ENCODE measurements at regions not wholly inside any gene's neighbourhood (a gene's known extent, or its start where the extent isn't known, plus 50 kb on each side); places are given as distances from the start of the nearest gene placed in this dataset.
A peak's percentile ranks its signal among the peaks of the same experiment; 100 is the strongest.

DNA sequence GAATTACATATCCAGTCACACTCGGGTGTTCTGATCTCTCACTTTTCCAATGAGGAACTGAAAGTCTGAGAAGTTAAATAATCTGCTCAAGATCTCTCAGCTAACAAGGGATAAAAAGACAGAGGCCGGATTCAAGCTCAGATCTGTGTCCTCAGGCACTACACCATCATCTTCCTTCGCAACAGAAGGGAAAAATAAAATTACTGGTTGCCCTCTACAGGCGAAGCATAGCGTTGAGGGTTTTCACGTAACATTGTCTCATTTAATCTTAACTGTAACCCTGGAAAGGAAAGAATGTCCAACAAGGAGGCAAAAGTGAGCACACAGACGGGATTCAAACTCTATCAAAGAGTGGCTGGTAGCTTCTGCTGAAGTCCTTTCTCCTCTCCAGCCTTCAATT lies 67.8 kb upstream of the ANKEF1 start:
- TF ChIP-seq, protein P1, sequence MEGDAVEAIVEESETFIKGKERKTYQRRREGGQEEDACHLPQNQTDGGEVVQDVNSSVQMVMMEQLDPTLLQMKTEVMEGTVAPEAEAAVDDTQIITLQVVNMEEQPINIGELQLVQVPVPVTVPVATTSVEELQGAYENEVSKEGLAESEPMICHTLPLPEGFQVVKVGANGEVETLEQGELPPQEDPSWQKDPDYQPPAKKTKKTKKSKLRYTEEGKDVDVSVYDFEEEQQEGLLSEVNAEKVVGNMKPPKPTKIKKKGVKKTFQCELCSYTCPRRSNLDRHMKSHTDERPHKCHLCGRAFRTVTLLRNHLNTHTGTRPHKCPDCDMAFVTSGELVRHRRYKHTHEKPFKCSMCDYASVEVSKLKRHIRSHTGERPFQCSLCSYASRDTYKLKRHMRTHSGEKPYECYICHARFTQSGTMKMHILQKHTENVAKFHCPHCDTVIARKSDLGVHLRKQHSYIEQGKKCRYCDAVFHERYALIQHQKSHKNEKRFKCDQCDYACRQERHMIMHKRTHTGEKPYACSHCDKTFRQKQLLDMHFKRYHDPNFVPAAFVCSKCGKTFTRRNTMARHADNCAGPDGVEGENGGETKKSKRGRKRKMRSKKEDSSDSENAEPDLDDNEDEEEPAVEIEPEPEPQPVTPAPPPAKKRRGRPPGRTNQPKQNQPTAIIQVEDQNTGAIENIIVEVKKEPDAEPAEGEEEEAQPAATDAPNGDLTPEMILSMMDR (IDR thresholded peaks at IDR 0.05; ENCODE audit: low read depth, low read length, poor library complexity, severe bottlenecking), result peak; percentile 29
- no peak for TF ChIP-seq EZH2phosphoT487 (IDR thresholded peaks at IDR 0.05; ENCODE audit: borderline replicate concordance, low read length)

Data from DOHH2 (cell line).